DMS 273 (cell line): ENCODE measurements at regions not wholly inside any gene's neighbourhood (a gene's known extent, or its start where the extent isn't known, plus 50 kb on each side); places are given as distances from the start of the nearest gene placed in this dataset.
A peak's percentile ranks its signal among the peaks of the same experiment; 100 is the strongest.
"Not testable (repeated sequence)": the region's sequence is repeated elsewhere in the genome, so short reads cannot be mapped to it uniquely, and the experiment has no call there.

Source experiments
- DNase-seq: peaks from one replicate; lab custom pipeline; 2025; ENCODE audit not compliant: unreplicated experiment; lab: John Stamatoyannopoulos, UW

DNA sequence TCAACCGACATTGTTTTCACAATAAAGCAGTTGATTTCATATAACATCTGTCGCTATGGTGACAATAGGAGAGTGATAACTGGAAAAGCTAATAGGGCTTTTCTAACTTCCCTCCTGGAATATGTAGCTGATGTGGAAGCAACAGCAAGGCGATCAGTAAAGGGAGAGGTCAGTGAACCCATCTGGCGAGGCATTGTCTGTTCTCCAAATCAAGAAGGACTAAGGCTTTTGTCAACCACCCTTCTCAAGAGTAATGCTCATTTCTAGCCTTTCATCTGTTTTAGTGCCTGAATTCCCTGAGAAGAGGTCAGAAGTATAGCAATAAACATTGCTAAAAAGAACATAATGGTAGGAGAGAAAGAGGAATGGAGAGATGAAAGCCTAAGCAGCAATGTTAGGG, 201.3 kb downstream of the AKAP7 start:
- DNase-seq = no peak

DNA sequence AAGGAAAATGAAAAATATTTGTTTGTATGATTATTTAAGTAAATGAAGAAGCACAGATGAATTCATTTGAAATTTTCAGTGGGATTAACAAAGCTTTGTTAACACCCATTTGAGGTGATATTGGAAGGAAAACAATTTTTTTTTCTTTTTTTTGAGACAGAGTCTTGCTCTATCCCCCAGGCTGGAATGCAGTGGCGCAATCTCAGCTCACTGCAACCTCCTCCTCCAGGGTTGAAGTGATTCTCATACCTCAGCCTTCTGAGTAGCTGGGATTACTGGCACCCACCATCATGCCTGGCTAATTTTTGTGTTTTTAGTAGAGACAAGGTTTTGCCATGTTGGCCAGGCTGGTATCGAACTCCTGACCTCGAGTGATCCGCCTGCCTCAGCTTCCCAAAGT, 211.6 kb downstream of the AKAP7 start:
- DNase-seq = not testable (repeated sequence)

GRCh38 chr6:131348572-131348971, 213.3 kb downstream of the AKAP7 start:
- DNase-seq = no peak

GRCh38 chr6:131349199-131349598, 213.9 kb downstream of the AKAP7 start:
- DNase-seq = no peak

DNA sequence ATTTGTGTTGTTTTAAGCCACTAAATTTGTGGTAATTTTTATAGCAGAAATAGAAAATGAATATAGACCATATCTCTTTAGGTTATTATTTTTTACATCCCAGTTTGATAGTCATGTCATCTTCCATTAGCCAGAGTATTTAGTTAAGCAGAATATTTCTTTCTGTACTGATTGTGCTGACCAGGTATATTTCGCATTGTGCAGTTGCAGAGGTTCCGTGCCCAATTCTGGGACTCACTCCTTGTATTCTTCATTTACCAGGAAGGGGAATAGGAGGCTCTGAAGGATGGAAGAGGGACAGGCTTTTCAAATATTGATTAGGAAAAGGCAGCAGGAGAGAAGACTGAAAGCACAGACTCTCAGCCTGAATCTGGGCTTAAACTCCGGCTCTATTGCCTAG, 217.8 kb downstream of the AKAP7 start:
- DNase-seq = no peak

GRCh38 chr6:131353876-131354275, 218.6 kb downstream of the AKAP7 start:
- DNase-seq = no peak

GRCh38 chr6:131354356-131354755, 218.7 kb upstream of the ARG1 start:
- no peak for DNase-seq

DNA sequence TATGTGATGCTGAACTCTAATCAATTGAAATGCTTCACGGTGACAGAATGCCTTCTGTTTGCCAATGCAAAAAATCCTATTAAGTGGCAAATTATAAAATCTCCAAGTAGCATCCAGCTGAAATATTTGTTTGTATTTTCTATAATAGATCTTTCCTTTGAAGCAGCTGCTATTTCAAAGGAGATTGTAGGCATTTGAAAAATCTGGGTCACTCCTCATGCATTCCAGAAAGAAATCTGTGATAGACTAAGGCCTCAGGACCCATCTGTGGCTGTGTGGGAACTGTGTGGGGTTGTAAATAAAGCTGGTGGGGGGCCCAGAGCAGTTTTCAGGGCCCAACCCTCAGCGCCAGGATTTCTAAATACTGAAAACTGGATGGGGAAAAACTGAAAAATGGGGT, 216.9 kb upstream of the ARG1 start:
- no peak for DNase-seq

DNA sequence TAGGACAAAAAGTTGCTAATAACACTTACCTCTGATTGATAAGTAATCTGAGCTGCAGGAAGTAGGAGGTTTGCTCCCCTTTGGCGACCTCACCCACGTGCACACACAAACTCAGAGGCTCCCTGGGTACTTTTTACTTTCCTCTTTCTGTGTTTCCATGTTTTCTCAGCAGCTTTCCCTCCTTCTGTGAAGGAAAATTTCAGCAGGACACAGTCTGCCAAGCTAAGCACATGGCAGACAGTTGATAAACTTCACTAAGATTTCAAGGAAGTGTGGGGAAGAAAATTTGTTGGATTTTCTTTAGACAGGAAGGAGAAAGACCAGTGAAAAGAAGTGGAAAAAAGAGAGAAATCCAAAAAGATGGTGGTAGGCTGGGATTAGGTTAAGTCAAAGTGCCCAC, 215.5 kb upstream of the ARG1 start:
- no peak for DNase-seq

- DNase-seq = no peak
Measured at GRCh38 chr6:131362070-131362469, 211.0 kb upstream of the ARG1 start.

DNA sequence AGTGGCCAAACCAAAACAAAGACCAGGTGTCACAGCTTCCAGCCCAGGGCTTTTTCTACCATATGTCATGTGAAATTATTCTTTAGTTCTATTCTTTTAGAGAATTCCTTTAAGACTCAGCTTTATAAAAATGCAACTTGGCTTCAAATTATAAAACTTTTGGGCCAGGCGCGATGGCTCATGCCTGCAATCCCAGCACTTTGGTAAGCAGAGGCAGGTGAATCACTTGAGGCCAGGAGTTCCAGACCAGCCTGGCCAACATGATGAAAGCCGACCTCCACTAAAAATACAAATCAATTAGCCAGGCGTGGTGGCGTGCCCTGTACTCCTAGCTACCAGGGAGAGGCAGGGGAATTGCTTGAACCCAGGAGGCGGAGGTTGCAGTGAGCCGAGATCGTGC, 210.3 kb upstream of the ARG1 start:
- DNase-seq = no peak

DNA sequence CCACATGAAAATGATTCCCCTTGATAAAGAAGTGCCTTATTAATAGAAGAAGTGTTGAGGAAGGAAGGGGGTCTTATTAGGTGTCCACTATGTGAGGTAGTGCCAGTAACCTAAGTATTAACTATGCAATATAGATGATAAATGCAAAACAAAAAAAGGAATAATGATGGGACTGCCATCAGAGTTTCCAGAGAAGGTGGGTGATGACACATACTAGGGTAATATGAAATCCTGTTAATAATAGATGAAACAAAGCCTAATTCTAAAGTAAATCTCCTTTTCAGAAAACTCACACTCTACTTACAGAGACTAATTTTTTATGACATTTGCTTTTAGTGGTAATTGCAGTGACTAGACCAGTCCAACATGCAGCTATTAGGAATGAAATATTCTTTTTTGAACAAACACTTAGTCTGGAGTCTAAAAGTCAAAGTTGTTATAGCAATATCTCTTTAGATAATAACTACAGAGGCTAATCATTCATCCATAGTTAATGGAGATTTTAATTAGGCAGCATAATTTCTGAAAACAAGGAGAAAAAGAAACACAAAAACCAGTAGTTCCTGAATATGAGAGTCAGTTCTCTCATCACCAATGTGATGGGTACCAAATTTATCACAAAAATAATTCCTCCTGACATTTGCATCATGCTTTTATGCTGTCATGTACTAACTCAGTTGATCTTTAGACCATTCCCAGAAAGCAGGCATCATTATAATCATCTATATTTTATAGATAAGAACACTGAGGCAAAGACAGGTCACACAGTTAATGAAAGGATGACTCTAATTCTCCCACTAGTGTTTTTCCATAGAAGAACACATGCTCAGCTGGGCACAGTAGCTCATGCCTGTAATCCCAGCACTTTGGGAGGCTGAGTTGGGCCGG, 208.8 kb upstream of the ARG1 start:
- no peak for DNase-seq

- DNase-seq = no peak
Measured at GRCh38 chr6:131366223-131366622, 206.8 kb upstream of the ARG1 start.

DNA sequence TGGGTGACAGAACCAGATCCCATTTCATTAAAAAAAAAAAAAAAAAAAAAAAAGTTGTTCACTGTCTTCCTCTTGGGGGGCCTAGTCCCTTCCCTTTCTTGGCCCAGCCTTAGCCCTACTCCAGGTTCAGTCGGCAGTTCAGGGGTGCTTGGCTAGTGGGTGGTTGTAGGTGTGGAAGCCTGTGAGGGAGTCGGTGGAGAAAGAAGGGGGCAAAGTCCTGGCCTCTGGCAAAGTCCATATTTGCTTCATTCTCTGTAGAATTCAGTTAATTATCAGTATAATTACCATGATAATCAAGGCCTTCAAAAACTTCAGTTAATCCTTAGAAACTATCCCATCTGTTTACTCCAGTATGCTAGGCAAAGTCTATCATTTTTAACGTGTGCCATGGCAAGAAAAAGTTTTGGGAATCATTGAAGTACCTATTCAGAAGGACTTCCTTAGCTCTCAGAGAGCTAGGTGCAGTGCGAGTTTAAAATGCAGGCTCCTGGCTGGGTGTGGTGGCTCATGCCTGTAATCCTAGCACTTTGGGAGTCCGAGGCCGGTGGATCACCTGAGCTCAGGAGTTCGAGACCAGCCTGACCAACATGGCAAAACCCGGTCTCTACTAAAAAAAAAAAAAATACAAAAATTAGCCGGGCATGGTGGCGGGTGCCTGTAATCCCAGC, 205.7 kb upstream of the ARG1 start:
- DNase-seq = no peak

DNA sequence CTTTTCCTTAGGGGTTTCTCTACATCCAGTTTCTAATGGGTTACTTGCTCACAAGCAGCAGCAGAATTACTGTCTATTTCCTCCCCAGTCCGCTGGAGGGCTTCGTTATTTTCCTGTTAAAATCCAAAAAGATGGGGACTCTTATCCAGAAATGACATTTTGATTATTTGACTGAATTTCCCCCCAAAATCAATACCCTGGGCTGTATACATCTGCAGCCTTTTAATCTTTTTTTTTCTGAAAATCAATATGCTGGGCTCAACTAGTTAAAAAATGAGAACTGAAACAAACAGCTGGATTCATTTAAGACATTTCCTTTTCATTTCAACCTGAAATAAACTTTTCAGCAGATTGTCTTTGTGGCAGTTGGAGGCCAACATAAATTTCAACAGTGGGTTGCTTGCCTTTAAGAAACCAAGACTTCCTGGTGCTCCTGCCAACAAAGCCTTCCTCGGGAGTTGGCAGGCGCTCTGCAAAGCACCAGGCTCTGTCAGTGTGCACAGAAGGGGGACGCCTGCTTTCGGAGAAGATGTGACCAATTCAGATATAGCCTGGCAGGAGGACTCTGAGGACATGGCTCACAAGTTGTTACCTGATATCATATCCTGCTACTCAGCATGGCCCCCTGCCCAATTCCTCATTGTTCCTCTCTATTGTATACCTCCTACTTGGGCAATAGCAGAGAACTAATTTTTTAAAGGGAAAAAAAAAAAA, 204.7 kb upstream of the ARG1 start:
- peak; percentile 3 for DNase-seq

- no peak for DNase-seq
Measured at GRCh38 chr6:131372535-131372934, 200.5 kb upstream of the ARG1 start.

DNA sequence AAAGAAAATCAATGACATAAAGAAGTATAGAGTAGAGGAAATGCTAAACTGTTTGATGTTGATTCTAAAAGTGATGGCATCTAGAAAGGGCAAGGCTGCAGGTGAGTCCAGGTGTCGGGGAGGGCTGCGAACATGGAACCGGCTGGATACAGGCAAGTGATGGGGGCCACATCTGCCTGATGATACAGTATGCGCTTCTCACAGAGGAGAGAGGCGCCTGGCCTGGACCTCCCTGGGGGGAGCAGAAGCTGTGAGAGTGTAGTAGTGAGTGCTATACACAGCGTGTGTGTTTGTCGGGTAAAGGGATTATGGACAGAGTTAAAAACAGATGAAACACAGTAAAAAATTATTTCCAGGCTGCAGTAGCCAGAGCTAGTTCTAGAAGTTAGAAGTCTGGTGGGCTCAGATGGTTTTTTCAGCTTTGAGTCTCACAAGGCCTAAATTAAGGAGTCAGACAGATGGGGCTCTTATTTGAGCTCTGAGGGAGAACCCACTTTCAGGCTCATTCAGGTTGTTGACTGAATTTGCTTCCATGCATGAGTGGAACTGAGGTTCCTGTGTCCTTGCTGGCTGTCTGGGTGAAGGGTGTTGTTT, 195.8 kb upstream of the ARG1 start:
- DNase-seq = peak; percentile 4

DNA sequence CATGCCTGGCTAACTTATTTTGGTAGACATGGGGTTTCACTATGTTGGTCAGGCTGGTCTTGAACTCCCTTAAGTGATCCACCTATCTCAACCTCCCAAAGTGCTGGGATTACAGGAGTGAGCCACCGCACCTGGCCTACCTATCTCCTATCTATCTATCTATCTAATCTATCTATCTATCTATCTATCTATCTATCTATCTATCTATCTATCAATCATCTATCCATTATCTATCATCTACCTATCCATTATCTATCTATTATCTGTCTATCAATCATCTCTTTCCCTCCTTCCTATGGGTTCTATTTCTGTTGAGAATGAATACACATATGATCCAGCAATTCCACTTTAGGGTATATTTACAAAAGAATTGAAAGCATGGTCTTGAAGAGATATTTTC, 194.2 kb upstream of the ARG1 start:
- DNase-seq = no peak

- no peak for DNase-seq
Measured at GRCh38 chr6:131379948-131380347, 193.1 kb upstream of the ARG1 start.

- peak; percentile 74 for DNase-seq
Measured at GRCh38 chr6:131381052-131381708, 191.8 kb upstream of the ARG1 start.

DNA sequence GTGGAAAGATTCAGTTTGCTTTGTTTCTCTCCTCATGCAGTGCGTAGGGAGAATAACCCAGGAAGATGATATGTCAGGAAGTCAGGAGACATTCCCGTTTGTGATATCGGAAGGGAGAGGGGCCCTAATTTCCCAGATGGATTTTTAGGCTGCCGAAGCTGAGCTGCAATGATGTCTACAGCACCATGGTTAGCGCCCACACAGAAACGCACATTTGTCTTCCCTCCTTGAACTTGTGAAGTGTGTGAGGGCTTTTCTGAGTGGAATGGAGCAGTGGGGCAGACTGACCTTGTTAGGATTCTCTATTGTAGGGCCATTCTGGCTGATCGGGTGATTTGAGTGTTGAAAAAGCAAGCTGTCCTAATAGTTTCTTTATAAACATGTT, 191.3 kb upstream of the ARG1 start:
- DNase-seq = no peak
